Neuron (in vitro differentiated cells): ENCODE measurements at regions not wholly inside any gene's neighbourhood (a gene's known extent, or its start where the extent isn't known, plus 50 kb on each side); places are given as distances from the start of the nearest gene placed in this dataset.

Experiments
- H2AFZ ChIP-seq: one replicate; pipeline ENCODE4 v1.6.1; 2013; ENCODE audit warnings: low read depth, mild to moderate bottlenecking, inconsistent platforms, low read length, moderate library complexity
- H3K27me3 ChIP-seq: one replicate; pipeline ENCODE4 v1.6.1; 2013; ENCODE audit warnings: low read length; ENCODE audit not compliant: insufficient read depth
- H3K36me3 ChIP-seq: one replicate; pipeline ENCODE4 v1.6.1; 2013; ENCODE audit warnings: low read length; ENCODE audit not compliant: insufficient read depth
- H3K4me1 ChIP-seq: one replicate; pipeline ENCODE4 v1.6.1; 2013; ENCODE audit warnings: low read length; ENCODE audit not compliant: insufficient read depth
- H3K4me3 ChIP-seq: 2 replicates; pipeline ENCODE4 v1.5.1; 2013; ENCODE audit warnings: mild to moderate bottlenecking, low read length, moderate library complexity
- H3K9me3 ChIP-seq: one replicate; pipeline ENCODE4 v1.6.1; 2013; ENCODE audit warnings: low read length

GRCh38 chr11:28887681-28888080 lies 779.5 kb downstream of the METTL15 start:
- H3K9me3 ChIP-seq, result no peaks in the 10 kb centered on the region
- no peak overlapping the region for H2AFZ ChIP-seq
- no peak overlapping the region for H3K4me3 ChIP-seq
- H3K4me1 ChIP-seq, result no peaks in the 10 kb centered on the region
- no peaks in the 10 kb centered on the region for H3K27me3 ChIP-seq
- H3K36me3 ChIP-seq, result no peaks in the 10 kb centered on the region

GRCh38 chr11:28879869-28880268 lies 771.7 kb downstream of the METTL15 start:
- Histone ChIP-seq H3K4me1 (no peaks in the 10 kb centered on the region), H3K27me3 (no peaks in the 10 kb centered on the region), H3K4me3 (no peak overlapping the region), H2AFZ (no peak overlapping the region), H3K36me3 (no peaks in the 10 kb centered on the region), H3K9me3 (no peaks in the 10 kb centered on the region)

- no peaks in the 10 kb centered on the region for H3K27me3 ChIP-seq
- H3K4me3 ChIP-seq, result no peak overlapping the region
- no peaks in the 10 kb centered on the region for H3K9me3 ChIP-seq
- no peaks in the 10 kb centered on the region for H3K4me1 ChIP-seq
- H3K36me3 ChIP-seq, result no peaks in the 10 kb centered on the region
- H2AFZ ChIP-seq, result no peak overlapping the region
Measured at GRCh38 chr11:28878025-28878424, 769.8 kb downstream of the METTL15 start.

GRCh38 chr11:28877340-28877739 lies 769.2 kb downstream of the METTL15 start:
- Histone ChIP-seq H2AFZ (no peak overlapping the region), H3K36me3 (no peaks in the 10 kb centered on the region), H3K9me3 (no peaks in the 10 kb centered on the region)

GRCh38 chr11:28874706-28875105 lies 766.5 kb downstream of the METTL15 start:
- Histone ChIP-seq H3K4me1 (no peaks in the 10 kb centered on the region), H3K36me3 (no peaks in the 10 kb centered on the region), H3K9me3 (no peaks in the 10 kb centered on the region), H3K27me3 (no peaks in the 10 kb centered on the region), H2AFZ (no peak overlapping the region), H3K4me3 (no peak overlapping the region)

More at GRCh38 chr11:28877340-28877739, 769.2 kb downstream of the METTL15 start:
- no peak overlapping the region for H3K4me3 ChIP-seq
- no peaks in the 10 kb centered on the region for H3K4me1 ChIP-seq
- H3K27me3 ChIP-seq, result no peaks in the 10 kb centered on the region

GRCh38 chr11:28871090-28871489 lies 762.9 kb downstream of the METTL15 start:
- no peaks in the 10 kb centered on the region for H3K9me3 ChIP-seq
- no peak overlapping the region for H2AFZ ChIP-seq
- no peaks in the 10 kb centered on the region for H3K4me1 ChIP-seq
- H3K36me3 ChIP-seq, result no peaks in the 10 kb centered on the region
- H3K4me3 ChIP-seq, result no peak overlapping the region
- H3K27me3 ChIP-seq, result no peaks in the 10 kb centered on the region

- Histone ChIP-seq H3K4me3 (no peak overlapping the region), H3K9me3 (no peaks in the 10 kb centered on the region), H3K36me3 (no peaks in the 10 kb centered on the region), H2AFZ (no peak overlapping the region), H3K27me3 (no peaks in the 10 kb centered on the region), H3K4me1 (no peaks in the 10 kb centered on the region)
Measured at GRCh38 chr11:28863422-28863821, 755.2 kb downstream of the METTL15 start.

- Histone ChIP-seq H3K9me3 (no peaks in the 10 kb centered on the region), H3K4me1 (no peaks in the 10 kb centered on the region), H3K4me3 (no peak overlapping the region), H3K36me3 (no peaks in the 10 kb centered on the region), H3K27me3 (no peaks in the 10 kb centered on the region), H2AFZ (no peak overlapping the region)
Measured at GRCh38 chr11:28860893-28861292, 752.7 kb downstream of the METTL15 start.

- Histone ChIP-seq H2AFZ (no peak overlapping the region), H3K36me3 (no peaks in the 10 kb centered on the region), H3K9me3 (no peaks in the 10 kb centered on the region), H3K27me3 (no peaks in the 10 kb centered on the region), H3K4me1 (peaks cover 3% of the 10 kb centered on the region), H3K4me3 (no peak overlapping the region)
Measured at GRCh38 chr11:28858076-28858475, 749.9 kb downstream of the METTL15 start.

- H3K4me1 ChIP-seq, result no peaks in the 10 kb centered on the region
- H3K27me3 ChIP-seq, result no peaks in the 10 kb centered on the region
- H3K36me3 ChIP-seq, result no peaks in the 10 kb centered on the region
- H3K4me3 ChIP-seq, result no peak overlapping the region
- no peak overlapping the region for H2AFZ ChIP-seq
- H3K9me3 ChIP-seq, result peaks cover 3% of the 10 kb centered on the region
Measured at GRCh38 chr11:28849053-28849452, 740.9 kb downstream of the METTL15 start.

GRCh38 chr11:28842716-28843115 lies 734.5 kb downstream of the METTL15 start:
- Histone ChIP-seq H3K27me3 (no peaks in the 10 kb centered on the region), H3K4me1 (no peaks in the 10 kb centered on the region), H3K4me3 (no peak overlapping the region)

GRCh38 chr11:28838741-28839140 lies 730.6 kb downstream of the METTL15 start:
- Histone ChIP-seq H3K36me3 (no peaks in the 10 kb centered on the region), H3K4me1 (peaks cover under 1% of the 10 kb centered on the region), H3K27me3 (no peaks in the 10 kb centered on the region), H2AFZ (no peak overlapping the region), H3K4me3 (no peak overlapping the region), H3K9me3 (no peaks in the 10 kb centered on the region)

More at GRCh38 chr11:28842716-28843115, 734.5 kb downstream of the METTL15 start:
- Histone ChIP-seq H3K36me3 (no peaks in the 10 kb centered on the region), H2AFZ (no peak overlapping the region), H3K9me3 (no peaks in the 10 kb centered on the region)

GRCh38 chr11:28837599-28837998 lies 729.4 kb downstream of the METTL15 start:
- Histone ChIP-seq H3K27me3 (no peaks in the 10 kb centered on the region), H3K36me3 (no peaks in the 10 kb centered on the region)

GRCh38 chr11:28836285-28837081 lies 728.3 kb downstream of the METTL15 start:
- no peaks in the 10 kb centered on the region for H3K27me3 ChIP-seq
- H2AFZ ChIP-seq, result no peak overlapping the region
- H3K9me3 ChIP-seq, result no peaks in the 10 kb centered on the region
- H3K4me3 ChIP-seq, result no peak overlapping the region
- peaks cover 2% of the 10 kb centered on the region for H3K4me1 ChIP-seq
- no peaks in the 10 kb centered on the region for H3K36me3 ChIP-seq

More at GRCh38 chr11:28837599-28837998, 729.4 kb downstream of the METTL15 start:
- Histone ChIP-seq H3K9me3 (no peaks in the 10 kb centered on the region), H3K4me1 (peaks cover 2% of the 10 kb centered on the region), H3K4me3 (no peak overlapping the region), H2AFZ (no peak overlapping the region)
